GM20000 (cell line): ENCODE measurements at regions not wholly inside any gene's neighbourhood (a gene's known extent, or its start where the extent isn't known, plus 50 kb on each side); places are given as distances from the start of the nearest gene placed in this dataset.

Experiments
- DNase-seq: peaks from one replicate; pipeline ENCODE4 v3.0.0; 2012; ENCODE audit warnings: low spot score
- CTCF ChIP-seq: IDR thresholded peaks from 2 replicates; pipeline ENCODE4 v1.5.1; 2012; ENCODE audit warnings: mild to moderate bottlenecking, control low read depth; ENCODE audit errors: extremely low read depth, missing control alignments

- TF ChIP-seq CTCF = no peak
- no peak for DNase-seq
Measured at GRCh38 chrX:37955273-37955672, 51.1 kb upstream of the SYTL5 start.

- DNase-seq = no peak
- no peak for TF ChIP-seq CTCF
Measured at GRCh38 chrX:37956223-37956622, 50.1 kb upstream of the SYTL5 start.
